ENCODE measurements at regions not wholly inside any gene's neighbourhood (a gene's known extent, or its start where the extent isn't known, plus 50 kb on each side); places are given as distances from the start of the nearest gene placed in this dataset.

GRCh38 chr13:88051746-88052482 lies 380.7 kb downstream of the SLITRK5 start:
- TF ChIP-seq POLR2A (IDR thresholded peaks at IDR 0.05) (no peak), CTCF (IDR thresholded peaks at IDR 0.05) (no peak), POLR2AphosphoS5 (IDR thresholded peaks at IDR 0.05) (no peak)
- H3K27ac ChIP-seq = no peak overlapping the region

GRCh38 chr13:88063741-88064140 lies 392.6 kb downstream of the SLITRK5 start:
- Histone ChIP-seq H3K4me1 (no peaks in the 10 kb centered on the region), H3K27me3 (no peaks in the 10 kb centered on the region), H3K36me3 (no peaks in the 10 kb centered on the region), H3K9me3 (peaks cover 0 to 8% of the 10 kb centered on the region in 2 donors), H3K4me3 (no peak overlapping the region), H3K27ac (no peak overlapping the region)
- DNase-seq (ENCODE audit: low spot score in 2 of 2) = no peak
- intact Hi-C loops (cut with DNase I; ENCODE audit: low total_unique reads) = loop anchor here (5.0 kb wide), 1 partner anchor 341 kb away; no protein-coding TSS in a partner anchor
- TF ChIP-seq POLR2AphosphoS5 (IDR thresholded peaks at IDR 0.05) (no peak), POLR2A (IDR thresholded peaks at IDR 0.05) (no peak), CTCF (IDR thresholded peaks at IDR 0.05) (no peak)

More at GRCh38 chr13:88051746-88052482, 380.7 kb downstream of the SLITRK5 start:
- DNase-seq (ENCODE audit: low spot score in 2 of 2) = no peak
- Histone ChIP-seq H3K4me3 (no peak overlapping the region), H3K4me1 (no peaks in the 10 kb centered on the region), H3K27me3 (no peaks in the 10 kb centered on the region), H3K36me3 (no peaks in the 10 kb centered on the region), H3K9me3 (peaks cover 0 to 5% of the 10 kb centered on the region in 2 donors)
- intact Hi-C loops (cut with DNase I; ENCODE audit: low total_unique reads) = no loop called here

GRCh38 chr13:88066847-88067246 lies 395.7 kb downstream of the SLITRK5 start:
- no peak overlapping the region for H3K27ac ChIP-seq
- no peak for DNase-seq (ENCODE audit: low spot score in 2 of 2)
- H3K4me1 ChIP-seq = no peaks in the 10 kb centered on the region
- TF ChIP-seq POLR2AphosphoS5 (IDR thresholded peaks at IDR 0.05) (no peak), CTCF (IDR thresholded peaks at IDR 0.05) (no peak), POLR2A (IDR thresholded peaks at IDR 0.05) (no peak)
- H3K27me3 ChIP-seq = no peaks in the 10 kb centered on the region
- no peaks in the 10 kb centered on the region for H3K36me3 ChIP-seq
- H3K9me3 ChIP-seq = peaks cover 0 to 4% of the 10 kb centered on the region in 2 donors
- intact Hi-C loops (cut with DNase I; ENCODE audit: low total_unique reads) = no loop called here
- no peak overlapping the region for H3K4me3 ChIP-seq

GRCh38 chr13:88068316-88068715 lies 397.1 kb downstream of the SLITRK5 start:
- H3K27ac ChIP-seq = no peak overlapping the region
- H3K36me3 ChIP-seq = no peaks in the 10 kb centered on the region
- no peaks in the 10 kb centered on the region for H3K4me1 ChIP-seq
- H3K9me3 ChIP-seq = no peaks in the 10 kb centered on the region
- TF ChIP-seq POLR2AphosphoS5 (IDR thresholded peaks at IDR 0.05) = no peak
- no peak for TF ChIP-seq POLR2A (IDR thresholded peaks at IDR 0.05)
- TF ChIP-seq CTCF (IDR thresholded peaks at IDR 0.05) = no peak
- H3K27me3 ChIP-seq = no peaks in the 10 kb centered on the region
- H3K4me3 ChIP-seq = no peak overlapping the region
- intact Hi-C loops (cut with DNase I; ENCODE audit: low total_unique reads) = no loop called here
- no peak for DNase-seq (ENCODE audit: low spot score in 2 of 2)

GRCh38 chr13:88068975-88069374 lies 397.8 kb downstream of the SLITRK5 start:
- Histone ChIP-seq H3K4me1 (no peaks in the 10 kb centered on the region), H3K36me3 (no peaks in the 10 kb centered on the region), H3K4me3 (no peak overlapping the region), H3K9me3 (no peaks in the 10 kb centered on the region), H3K27ac (no peak overlapping the region), H3K27me3 (no peaks in the 10 kb centered on the region)
- no peak for DNase-seq (ENCODE audit: low spot score in 2 of 2)
- intact Hi-C loops (cut with DNase I; ENCODE audit: low total_unique reads) = no loop called here
- TF ChIP-seq CTCF (IDR thresholded peaks at IDR 0.05) (no peak), POLR2A (IDR thresholded peaks at IDR 0.05) (no peak), POLR2AphosphoS5 (IDR thresholded peaks at IDR 0.05) (no peak)
